ENCODE measurements at regions not wholly inside any gene's neighbourhood (a gene's known extent, or its start where the extent isn't known, plus 50 kb on each side); places are given as distances from the start of the nearest gene placed in this dataset.

DNA sequence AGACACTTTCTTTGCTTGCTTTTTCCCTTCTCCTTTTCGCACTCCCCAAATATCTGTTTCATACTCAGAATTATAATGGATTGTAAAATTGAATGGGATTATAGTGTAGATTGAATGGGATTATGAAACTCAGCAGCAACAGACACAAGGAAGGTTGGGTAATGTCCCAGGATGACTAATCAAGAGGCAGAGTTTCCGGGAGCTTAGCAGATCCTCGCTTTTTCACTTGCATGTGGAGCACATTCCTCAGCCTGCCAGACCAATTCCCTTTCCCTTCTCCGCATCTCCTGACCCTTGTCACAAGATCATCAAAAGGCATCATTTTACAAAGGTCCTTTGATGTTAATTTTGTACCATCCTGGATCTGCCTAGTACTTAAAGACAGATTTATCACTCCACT is 55.1 kb upstream of the SLC1A1 start:
- no peak for DNase-seq

GRCh38 chr9:4433379-4433778 is 56.9 kb upstream of the SLC1A1 start:
- DNase-seq, result no peak

DNA sequence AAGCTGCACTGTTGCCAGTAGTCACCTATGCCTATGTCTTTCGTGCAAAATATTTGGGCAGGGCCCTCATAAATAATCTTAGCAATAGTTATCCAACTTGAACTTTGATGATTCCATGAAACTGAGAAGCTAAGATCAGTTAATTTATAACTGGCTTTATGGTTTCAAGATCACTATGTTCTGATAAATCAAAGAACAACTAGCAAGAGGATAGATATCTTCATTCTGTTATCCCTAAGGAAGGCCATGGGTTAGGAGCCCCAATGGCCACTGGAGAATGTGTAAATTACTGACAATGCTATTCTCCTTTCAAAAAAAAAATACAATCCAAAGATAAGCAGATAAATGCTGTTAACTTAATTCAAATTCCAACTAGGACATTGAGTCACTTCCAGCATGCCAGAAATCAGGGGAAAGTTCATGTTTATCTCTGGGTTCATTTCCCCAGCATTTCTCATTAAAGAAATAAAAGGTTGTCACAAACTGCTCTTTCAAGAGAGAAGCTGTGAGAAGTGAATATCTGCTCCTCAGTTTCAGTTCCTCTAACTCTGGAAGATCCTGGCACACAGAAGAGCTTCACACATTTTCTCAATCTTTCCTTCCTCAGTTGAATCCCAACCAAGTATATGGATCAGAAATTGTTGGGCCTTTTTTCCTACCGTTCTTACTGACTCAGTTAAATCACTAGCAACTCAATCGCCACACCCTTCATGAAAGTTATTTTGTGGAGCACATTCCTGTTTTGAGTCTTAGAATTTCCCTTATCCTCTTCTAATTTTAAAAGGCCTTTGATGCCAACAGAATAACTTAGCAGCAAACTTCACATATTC is 59.6 kb upstream of the SLC1A1 start:
- no peak for DNase-seq

DNA sequence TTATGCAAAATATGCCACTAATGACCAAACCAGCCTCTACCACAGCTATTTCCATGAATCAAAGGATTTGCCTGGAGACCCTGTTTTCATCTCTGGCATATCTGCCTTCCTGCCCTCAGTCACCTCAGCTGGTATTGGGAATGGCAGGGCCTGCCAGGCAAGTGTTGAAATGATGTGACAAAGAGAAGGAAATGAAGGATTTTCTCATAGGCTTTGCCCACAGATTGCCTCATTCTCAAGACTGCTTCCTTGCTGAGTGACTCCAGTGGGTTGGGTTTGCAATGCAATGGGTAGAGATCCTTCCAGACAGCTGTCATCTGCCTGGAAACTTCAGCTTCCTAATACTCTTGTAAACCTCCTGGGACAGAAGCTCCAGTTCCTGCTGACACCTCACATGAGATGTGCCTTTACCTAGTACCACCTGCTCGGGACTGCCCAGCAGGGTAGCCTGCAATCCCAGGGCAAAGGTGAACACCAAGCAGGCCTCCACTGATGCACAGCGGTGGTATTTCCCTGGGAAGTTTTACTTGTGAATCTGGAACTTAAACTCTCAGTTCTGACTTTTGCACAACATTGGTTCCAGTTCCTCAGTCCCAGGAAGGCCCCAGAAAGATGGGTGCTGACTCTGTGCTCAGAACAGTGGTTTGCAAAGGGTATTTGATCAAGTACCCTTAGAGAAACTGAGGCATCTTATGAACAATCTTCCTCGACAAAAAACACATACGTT is 64.8 kb upstream of the SLC1A1 start:
- no peak for DNase-seq

DNA sequence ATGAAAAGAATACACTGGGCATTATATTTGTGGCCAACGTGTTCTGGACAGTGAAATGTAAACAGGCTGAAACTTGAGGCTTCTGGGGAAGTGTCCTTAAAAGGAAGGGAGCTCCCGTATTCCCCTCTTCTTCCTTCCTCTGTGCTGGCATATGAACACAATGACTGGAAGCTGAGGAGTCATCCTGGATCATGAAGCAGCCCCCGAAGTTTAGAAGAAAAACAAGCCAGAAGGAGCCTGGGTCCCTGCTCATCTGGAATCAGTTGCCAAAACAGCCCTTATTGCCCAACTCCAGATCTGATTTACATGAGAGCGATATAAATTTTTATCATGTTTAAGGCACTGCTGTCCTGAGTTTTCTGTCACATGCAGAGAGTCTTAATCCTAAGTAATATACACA is 65.4 kb upstream of the SLC1A1 start:
- DNase-seq, result no peak

DNA sequence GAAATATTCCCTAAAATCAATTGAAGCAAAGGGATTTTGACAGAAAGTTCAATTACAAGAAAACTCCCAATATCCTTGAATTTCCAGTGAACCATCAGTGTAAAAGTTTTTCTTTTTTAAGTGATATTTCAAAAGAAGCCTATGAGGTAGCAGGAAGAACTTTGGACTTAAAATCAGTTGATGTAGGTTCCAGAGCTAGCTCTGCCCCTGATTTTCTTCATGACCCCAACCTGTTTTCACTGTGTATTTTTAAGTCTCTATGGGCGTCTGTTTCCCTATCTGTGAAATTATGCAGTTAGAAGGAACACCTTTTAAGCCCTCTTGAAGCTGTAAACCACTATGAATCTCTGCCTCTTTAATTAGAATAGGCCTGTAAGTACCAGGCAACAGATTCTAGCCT is 66.2 kb upstream of the SLC1A1 start:
- no peak for DNase-seq

DNA sequence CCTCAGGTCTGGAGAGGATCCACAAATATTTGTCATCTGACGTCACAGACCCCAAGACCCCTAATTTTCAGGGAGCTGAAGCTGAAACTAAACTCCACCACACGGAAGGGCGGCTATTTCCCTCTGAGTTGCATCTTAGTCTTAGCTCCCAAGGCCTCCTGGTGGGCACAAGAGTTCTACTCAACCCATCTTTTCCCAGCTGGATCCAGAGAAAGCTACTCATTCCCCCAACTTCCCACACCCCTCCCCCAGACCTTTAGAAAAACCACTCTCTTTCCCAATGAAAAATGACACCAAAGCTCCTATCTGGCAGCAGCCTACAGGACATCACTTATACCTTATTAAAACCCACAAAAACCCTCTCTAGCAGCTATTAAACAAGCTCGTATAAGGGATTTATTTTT is 67.1 kb upstream of the SLC1A1 start:
- no peak for DNase-seq

DNA sequence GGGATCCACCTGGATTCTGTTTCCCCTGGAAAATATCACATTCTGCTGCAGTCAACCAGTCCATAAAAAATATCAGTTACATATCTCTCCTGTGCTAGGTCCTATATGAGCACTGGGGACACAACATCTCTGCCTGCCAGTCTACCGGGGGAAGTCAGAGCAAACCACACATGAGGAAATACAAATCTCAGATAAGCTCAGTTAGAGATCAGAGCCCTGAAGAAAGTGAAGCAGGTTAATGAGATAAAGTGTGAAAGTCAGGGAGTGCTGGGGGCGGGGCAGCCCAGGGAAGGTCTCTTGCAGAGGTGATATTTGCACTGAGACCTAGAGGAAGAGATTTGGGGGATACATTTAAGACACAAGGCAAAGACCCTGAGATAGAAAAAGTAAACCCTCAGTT is 67.8 kb upstream of the SLC1A1 start:
- no peak for DNase-seq

DNA sequence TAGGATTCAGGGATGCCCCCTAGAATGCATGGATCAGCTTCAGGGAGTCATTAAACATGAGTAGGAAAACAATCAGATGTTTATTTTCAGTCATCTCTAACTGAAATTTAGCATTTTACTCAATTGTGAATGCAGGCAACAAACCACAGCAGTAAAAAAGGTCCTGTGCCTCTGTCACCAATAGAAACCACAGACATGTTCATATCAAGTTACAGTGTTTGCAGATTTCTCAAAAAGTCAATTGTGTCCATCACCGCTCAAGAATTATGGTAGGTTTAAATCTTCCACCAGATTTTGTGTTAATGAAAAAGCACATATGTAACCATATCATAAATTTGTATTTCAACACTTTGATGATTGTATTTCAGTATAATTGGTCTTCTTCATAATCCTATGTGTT is 68.4 kb upstream of the SLC1A1 start:
- DNase-seq, result no peak

- DNase-seq, result no peak
Observed at GRCh38 chr9:4420351-4420750, 69.9 kb upstream of the SLC1A1 start.

- DNase-seq, result no peak
Observed at GRCh38 chr9:4417578-4418325, 72.5 kb upstream of the SLC1A1 start.

GRCh38 chr9:4416467-4416866 is 73.8 kb upstream of the SLC1A1 start:
- no peak for DNase-seq

DNA sequence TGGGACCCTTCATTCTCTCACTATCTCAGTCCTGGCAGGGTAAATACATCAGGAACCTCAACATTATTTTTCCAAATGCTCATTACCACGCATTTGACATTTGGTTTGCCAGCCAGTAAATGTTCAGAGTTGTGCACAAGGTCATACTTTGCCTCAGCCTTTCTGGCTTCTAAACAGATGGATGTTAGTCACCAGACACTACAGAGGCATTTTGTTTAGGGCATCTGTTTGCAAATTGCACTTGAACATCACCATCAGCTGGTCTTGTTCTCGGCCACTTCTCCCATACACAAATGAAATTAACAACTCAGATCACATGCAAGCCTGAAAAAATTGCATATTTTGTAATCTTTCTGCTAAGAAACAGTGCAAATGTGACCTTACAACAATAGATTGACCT is 75.0 kb upstream of the SLC1A1 start:
- DNase-seq, result no peak

GRCh38 chr9:4413856-4414255 is 76.4 kb upstream of the SLC1A1 start:
- no peak for DNase-seq

DNA sequence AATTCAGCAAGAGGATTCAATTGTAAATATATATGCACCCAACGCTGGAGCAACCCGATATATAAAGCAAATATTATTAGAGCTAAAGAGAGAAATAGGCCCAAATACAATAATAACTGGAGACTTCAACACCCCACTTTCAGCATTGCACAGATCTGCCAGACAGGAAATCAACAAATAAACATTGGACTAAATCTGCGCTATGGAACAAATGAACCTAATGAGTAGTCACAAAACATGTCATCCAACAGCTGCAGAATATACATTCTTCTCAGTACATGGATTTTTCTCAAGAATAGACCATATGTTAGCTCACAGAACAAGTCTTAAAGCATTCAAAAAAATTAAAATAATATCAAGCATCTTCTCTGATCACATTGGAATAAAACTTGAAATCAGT is 86.1 kb upstream of the SLC1A1 start:
- no peak for DNase-seq

DNA sequence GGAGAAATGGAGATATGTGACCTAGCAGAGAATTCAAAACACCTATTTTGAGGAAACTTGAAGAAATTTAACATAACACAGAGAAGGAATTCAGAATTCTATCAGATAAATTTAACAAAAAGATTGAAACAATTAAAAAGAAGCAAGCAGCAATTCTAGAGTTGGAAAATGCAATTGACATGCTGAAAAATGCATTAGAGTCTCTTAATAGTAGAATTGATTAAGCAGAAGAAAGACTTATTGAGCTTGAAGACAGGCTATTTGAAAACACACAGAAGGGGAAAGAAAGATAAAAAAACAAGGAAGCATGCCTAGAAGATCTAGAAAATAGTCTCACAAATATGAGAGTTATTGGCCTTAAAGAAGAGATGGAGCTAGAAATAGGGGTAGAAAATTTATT is 87.8 kb upstream of the SLC1A1 start:
- DNase-seq, result no peak

DNA sequence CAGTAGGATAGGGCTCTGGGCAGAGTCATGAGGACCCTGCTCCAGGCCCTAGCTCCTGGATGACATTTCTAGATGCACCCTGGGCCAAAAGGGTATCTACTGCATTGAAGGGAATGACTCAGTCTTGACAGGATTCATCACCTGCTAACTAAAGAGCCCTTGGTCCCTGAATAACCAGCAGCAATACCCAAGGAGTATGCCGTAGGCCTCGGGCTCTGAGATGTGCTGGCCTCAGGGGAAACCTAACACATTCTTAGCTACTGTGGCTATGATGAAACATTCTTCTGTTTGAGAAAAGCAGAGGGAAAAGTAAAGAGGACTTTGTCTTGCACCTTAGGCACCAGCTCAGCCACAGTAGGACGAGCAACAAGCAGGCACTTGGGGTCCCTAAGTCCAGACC is 89.5 kb upstream of the SLC1A1 start:
- DNase-seq, result no peak

GRCh38 chr9:4397917-4398316 is 92.4 kb upstream of the SLC1A1 start:
- DNase-seq, result no peak

GRCh38 chr9:4393806-4394523 is 94.1 kb upstream of the GLIS3 start:
- DNase-seq, result no peak

GRCh38 chr9:4389755-4390154 is 89.9 kb upstream of the GLIS3 start:
- no peak for DNase-seq

DNA sequence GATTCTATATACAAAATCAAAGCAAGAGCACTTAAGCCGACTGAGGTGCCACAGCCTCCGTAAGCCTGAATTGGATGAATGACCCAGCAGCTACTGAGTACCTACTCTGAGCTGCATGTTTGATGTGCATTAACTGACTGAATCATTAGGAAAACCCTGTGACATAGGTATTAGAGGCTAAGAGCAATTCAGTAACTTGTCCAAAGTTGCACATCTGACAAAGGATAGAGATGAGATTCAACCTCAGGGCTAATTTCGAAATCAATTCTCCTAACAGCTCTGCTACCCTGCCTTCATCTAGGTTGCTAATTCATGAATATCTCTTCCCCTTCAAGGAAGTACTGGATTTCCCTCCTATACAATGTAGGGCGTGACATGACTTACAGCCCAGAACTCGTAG is 89.1 kb upstream of the GLIS3 start:
- DNase-seq, result no peak

GRCh38 chr9:4386819-4387218 is 87.0 kb upstream of the GLIS3 start:
- no peak for DNase-seq

DNA sequence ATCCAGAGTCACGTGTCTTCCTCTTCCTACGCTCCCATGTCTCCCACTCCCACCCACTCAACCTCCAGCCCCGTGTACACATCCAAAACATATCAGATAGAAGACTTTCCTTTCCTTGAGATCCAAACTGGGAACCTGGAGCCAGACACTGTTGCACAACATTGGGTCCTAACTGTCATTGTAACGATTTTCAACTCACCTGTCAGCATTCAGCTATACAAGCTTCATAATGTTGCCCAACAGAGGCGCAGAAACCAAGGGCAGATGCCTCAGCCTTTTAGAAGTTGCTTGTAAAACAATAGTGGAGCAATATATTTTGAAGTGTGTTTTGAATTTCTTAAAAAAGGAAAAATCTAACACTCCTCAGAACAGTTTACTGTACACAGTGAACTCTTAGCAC is 84.9 kb upstream of the GLIS3 start:
- DNase-seq, result no peak

Measured in DMS79 (cell line).